Natural killer cell (primary cell): ENCODE measurements at regions not wholly inside any gene's neighbourhood (a gene's known extent, or its start where the extent isn't known, plus 50 kb on each side); places are given as distances from the start of the nearest gene placed in this dataset.
"Not testable (repeated sequence)": the region's sequence is repeated elsewhere in the genome, so short reads cannot be mapped to it uniquely, and the experiment has no call there.

Experiments
- ATAC-seq, 3 donors: fragments of 150-1000 bp in 2 of 3; fragments of 200-7000 bp in 1 of 3; cut with Tn5 transposase; 1 replicate in 1 of 3; 2 replicates in 2 of 3; pipeline ENCODE4 v1.10.0; 2021; ENCODE audit warnings: mild to moderate bottlenecking in 2 of 3, moderate library complexity in 2 of 3
- DNase-seq, 2 donors: peaks; one replicate each; pipeline versions ENCODE4 v3.0.0 to v3.0.0-alpha.2; 2013 to 2021; ENCODE audit warnings: mixed read lengths in 1 of 2
- H3K27ac ChIP-seq: one replicate; pipeline ENCODE4 v1.5.1; 2013; ENCODE audit warnings: mild to moderate bottlenecking, low read length
- H3K27me3 ChIP-seq: one replicate; pipeline ENCODE4 v1.6.1; 2013; ENCODE audit warnings: low read length; ENCODE audit not compliant: control insufficient read depth, insufficient read depth
- H3K36me3 ChIP-seq: one replicate; pipeline ENCODE4 v1.6.1; 2013; ENCODE audit warnings: low read length; ENCODE audit not compliant: control insufficient read depth, insufficient read depth
- H3K4me1 ChIP-seq: one replicate; pipeline ENCODE4 v1.6.1; 2013; ENCODE audit warnings: low read length; ENCODE audit not compliant: control insufficient read depth, insufficient read depth
- H3K4me3 ChIP-seq: one replicate; pipeline ENCODE4 v1.5.1; 2013; ENCODE audit warnings: low read length
- H3K9me3 ChIP-seq: one replicate; pipeline ENCODE4 v1.6.1; 2013; ENCODE audit warnings: low read length; ENCODE audit not compliant: control insufficient read depth, insufficient read depth
- H3K27ac Mint-ChIP-seq, 2 donors: one replicate each; pipeline ENCODE4 v1.8.0; 2022; ENCODE audit warnings: mild to moderate bottlenecking in 2 of 2, mixed read lengths in 2 of 2, moderate library complexity in 1 of 2
- H3K27me3 Mint-ChIP-seq, 2 donors: one replicate each; pipeline ENCODE4 v1.8.0; 2022; ENCODE audit warnings: low read depth in 2 of 2, mixed read lengths in 2 of 2
- H3K36me3 Mint-ChIP-seq: one replicate; pipeline ENCODE4 v1.8.0; 2022; ENCODE audit warnings: mixed read lengths
- H3K4me1 Mint-ChIP-seq, 2 donors: one replicate each; pipeline ENCODE4 v1.8.0; 2022; ENCODE audit warnings: mixed read lengths in 2 of 2
- H3K4me3 Mint-ChIP-seq: one replicate; pipeline ENCODE4 v1.8.0; 2022; ENCODE audit warnings: mild to moderate bottlenecking, moderate library complexity, mixed read lengths
- H3K9me3 Mint-ChIP-seq, 2 donors: one replicate each; pipeline ENCODE4 v1.8.0; 2022; ENCODE audit warnings: mixed read lengths in 2 of 2
- CTCF ChIP-seq: fragments of 200-600 bp; IDR thresholded peaks from one replicate; pipeline ENCODE4 v1.8.0; 2022; ENCODE audit warnings: antibody characterized with exemption
- WGBS: methylation state at CpG from one replicate; pipeline ENCODE4 v1.1.7; 2013; ENCODE audit warnings: missing lambda C conversion rate; ENCODE audit not compliant: insufficient coverage; 5-methylcytosine and 5-hydroxymethylcytosine counted together
- intact Hi-C: fragments of 100-400 bp; cut with micrococcal nuclease; formaldehyde crosslinking; loops from one replicate; pipeline ENCODE4 v1.14.2; 2022

- H3K9me3 ChIP-seq: peaks cover 3% of the 10 kb centered on the region
- H3K27ac ChIP-seq: no peak overlapping the region
- no peak overlapping the region for H3K4me3 Mint-ChIP-seq
- H3K4me1 ChIP-seq: no peaks in the 10 kb centered on the region
- 70% methylated on average over 1 of the region's 1 CpG for WGBS
- H3K4me1 Mint-ChIP-seq: no peaks in the 10 kb centered on the region
- H3K9me3 Mint-ChIP-seq: peaks cover 2 to 5% of the 10 kb centered on the region in 2 donors
- intact Hi-C loops: no loop called here
- H3K27me3 ChIP-seq: no peaks in the 10 kb centered on the region
- no peaks in the 10 kb centered on the region for H3K36me3 ChIP-seq
- H3K4me3 ChIP-seq: no peak overlapping the region
- H3K27ac Mint-ChIP-seq: no peak overlapping the region
- no peak for ATAC-seq
- no peak for TF ChIP-seq CTCF
- H3K27me3 Mint-ChIP-seq: no peaks in the 10 kb centered on the region
- no peaks in the 10 kb centered on the region for H3K36me3 Mint-ChIP-seq
- DNase-seq: no peak
These were observed 1225.1 kb downstream of the OTOL1 start for GRCh38 chr3:162721736-162722135.

- H3K9me3 ChIP-seq: peaks cover 3% of the 10 kb centered on the region
- no peaks in the 10 kb centered on the region for H3K4me1 Mint-ChIP-seq
- no peak for TF ChIP-seq CTCF
- ATAC-seq: no peak
- no peaks in the 10 kb centered on the region for H3K27me3 ChIP-seq
- H3K9me3 Mint-ChIP-seq: peaks cover 3 to 6% of the 10 kb centered on the region in 2 donors
- DNase-seq: no peak
- H3K36me3 Mint-ChIP-seq: no peaks in the 10 kb centered on the region
- no peaks in the 10 kb centered on the region for H3K36me3 ChIP-seq
- no peaks in the 10 kb centered on the region for H3K4me1 ChIP-seq
- no peak overlapping the region for H3K27ac ChIP-seq
- no peak overlapping the region for H3K27ac Mint-ChIP-seq
- no peaks in the 10 kb centered on the region for H3K27me3 Mint-ChIP-seq
- H3K4me3 ChIP-seq: no peak overlapping the region
- H3K4me3 Mint-ChIP-seq: no peak overlapping the region
- intact Hi-C loops: no loop called here
These were observed 1225.7 kb downstream of the OTOL1 start for GRCh38 chr3:162722337-162722736.

GRCh38 chr3:162722796-162723195, 1226.2 kb downstream of the OTOL1 start:
- H3K36me3 ChIP-seq, H3K9me3 Mint-ChIP-seq, H3K36me3 Mint-ChIP-seq, H3K4me3 ChIP-seq, H3K4me1 Mint-ChIP-seq, H3K4me3 Mint-ChIP-seq, H3K27ac ChIP-seq, intact Hi-C loops, H3K27ac Mint-ChIP-seq, H3K9me3 ChIP-seq, H3K4me1 ChIP-seq, DNase-seq, H3K27me3 Mint-ChIP-seq, ATAC-seq, H3K27me3 ChIP-seq: not testable (repeated sequence)
- 71% methylated on average over 5 of the region's 5 CpGs for WGBS

DNA sequence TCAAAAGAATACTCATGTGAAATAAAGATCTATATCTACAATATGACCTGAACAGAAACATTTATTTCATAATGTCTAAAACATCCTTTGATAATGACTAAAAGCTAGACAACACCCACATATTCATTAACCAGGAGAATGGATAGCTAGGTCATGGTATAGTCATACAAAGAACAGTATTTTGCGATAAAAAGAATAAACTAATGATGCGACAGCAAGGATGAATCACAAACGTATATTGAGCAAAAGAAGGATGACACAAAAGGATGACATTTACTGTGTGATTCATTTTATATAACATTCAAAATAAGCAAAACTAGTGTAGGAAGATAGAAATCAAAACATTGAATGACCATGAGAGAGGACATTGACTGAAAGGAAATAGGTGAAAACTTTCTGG, 1233.1 kb downstream of the OTOL1 start:
- Histone ChIP-seq H3K4me1 (no peaks in the 10 kb centered on the region), H3K4me3 (no peak overlapping the region), H3K36me3 (no peaks in the 10 kb centered on the region), H3K27me3 (no peaks in the 10 kb centered on the region), H3K9me3 (peaks cover 9% of the 10 kb centered on the region), H3K27ac (no peak overlapping the region)
- intact Hi-C loops: no loop called here
- no peak for ATAC-seq
- Mint-ChIP-seq H3K27me3 (no peaks in the 10 kb centered on the region), H3K36me3 (no peaks in the 10 kb centered on the region), H3K4me3 (no peak overlapping the region), H3K27ac (no peak overlapping the region), H3K9me3 (peaks cover 6 to 16% of the 10 kb centered on the region in 2 donors), H3K4me1 (no peaks in the 10 kb centered on the region)
- TF ChIP-seq CTCF: no peak
- WGBS: no CpG with 5 or more reads among the region's 3 CpGs
- no peak for DNase-seq

DNA sequence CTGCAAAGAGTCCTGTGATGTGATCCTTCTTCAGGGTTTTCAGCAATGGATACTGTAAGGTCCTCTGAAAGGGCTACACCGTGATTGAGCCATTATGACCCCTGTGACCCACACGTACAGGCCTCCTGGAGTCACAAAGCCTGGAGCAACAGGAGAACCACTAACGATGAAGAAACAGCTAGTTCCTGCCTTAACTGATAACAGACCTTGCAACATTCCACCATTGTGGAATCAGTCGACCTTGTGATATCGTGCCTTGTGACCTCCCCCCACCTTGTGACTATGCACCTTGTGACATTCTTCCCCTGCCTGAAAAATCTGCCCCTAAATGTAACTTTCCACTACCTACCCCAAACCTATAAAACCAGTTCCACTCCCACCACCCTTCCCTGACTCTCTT, 1235.4 kb downstream of the OTOL1 start:
- H3K36me3 ChIP-seq, H3K36me3 Mint-ChIP-seq, H3K4me1 Mint-ChIP-seq, H3K4me3 ChIP-seq, H3K9me3 ChIP-seq, ATAC-seq, H3K27me3 ChIP-seq, H3K27me3 Mint-ChIP-seq, DNase-seq, H3K4me1 ChIP-seq, H3K4me3 Mint-ChIP-seq, intact Hi-C loops, H3K27ac Mint-ChIP-seq, H3K27ac ChIP-seq: not testable (repeated sequence)
- H3K9me3 Mint-ChIP-seq: peaks cover 4 to 16% of the 10 kb centered on the region in 2 donors
- WGBS: 84% methylated on average over 5 of the region's 5 CpGs
